NK-92 (cell line): ENCODE measurements at regions not wholly inside any gene's neighbourhood (a gene's known extent, or its start where the extent isn't known, plus 50 kb on each side); places are given as distances from the start of the nearest gene placed in this dataset.

Experiments
- DNase-seq: peaks from one replicate; lab custom pipeline; 2025; ENCODE audit not compliant: unreplicated experiment; lab: John Stamatoyannopoulos, UW

- no peak for DNase-seq
Observed at GRCh38 chr22:48546653-48547424, 1280.8 kb downstream of the BRD1 start.

GRCh38 chr22:48545987-48546386, 1281.7 kb downstream of the BRD1 start:
- no peak for DNase-seq

GRCh38 chr22:48541401-48542098, 1286.1 kb downstream of the BRD1 start:
- DNase-seq, result no peak

- no peak for DNase-seq
Observed at GRCh38 chr22:48539261-48539660, 1288.4 kb downstream of the BRD1 start.

GRCh38 chr22:48538291-48538820, 1289.3 kb downstream of the BRD1 start:
- DNase-seq, result no peak

- no peak for DNase-seq
Observed at GRCh38 chr22:48537343-48537680, 1290.4 kb downstream of the BRD1 start.

GRCh38 chr22:48536541-48537342, 1290.9 kb downstream of the BRD1 start:
- DNase-seq, result no peak

- no peak for DNase-seq
Observed at GRCh38 chr22:48535868-48536540, 1291.7 kb downstream of the BRD1 start.

- no peak for DNase-seq
Observed at GRCh38 chr22:48534395-48534958, 1293.2 kb downstream of the BRD1 start.

GRCh38 chr22:48532986-48533385, 1294.7 kb downstream of the BRD1 start:
- no peak for DNase-seq

- DNase-seq, result no peak
Observed at GRCh38 chr22:48531761-48532435, 1295.8 kb downstream of the BRD1 start.

GRCh38 chr22:48531108-48531507, 1296.6 kb downstream of the BRD1 start:
- no peak for DNase-seq

- DNase-seq, result no peak
Observed at GRCh38 chr22:48530666-48531065, 1297.0 kb downstream of the BRD1 start.

- DNase-seq, result no peak
Observed at GRCh38 chr22:48528221-48528915, 1299.3 kb downstream of the BRD1 start.

GRCh38 chr22:48523761-48524160, 1303.9 kb downstream of the BRD1 start:
- DNase-seq, result no peak

GRCh38 chr22:48523091-48523490, 1304.6 kb downstream of the BRD1 start:
- no peak for DNase-seq

- no peak for DNase-seq
Observed at GRCh38 chr22:48522271-48522670, 1305.4 kb downstream of the BRD1 start.

- DNase-seq, result no peak
Observed at GRCh38 chr22:48520884-48521588, 1306.6 kb downstream of the BRD1 start.

GRCh38 chr22:48520207-48520606, 1307.5 kb downstream of the BRD1 start:
- DNase-seq, result no peak
